DOHH2 (cell line): ENCODE measurements at regions not wholly inside any gene's neighbourhood (a gene's known extent, or its start where the extent isn't known, plus 50 kb on each side); places are given as distances from the start of the nearest gene placed in this dataset.

ENCODE experiments used
- EZH2phosphoT487 ChIP-seq: fragments of 200-600 bp; sonication (generic); IDR thresholded peaks from 2 replicates; pipeline ENCODE4 v1.6.1; 2017; ENCODE audit warnings: borderline replicate concordance, mild to moderate bottlenecking, antibody characterized with exemption, low read length, moderate library complexity, mixed read lengths
- TF ChIP-seq, protein P1 (sequence below): fragments of 200-600 bp; sonication (generic); IDR thresholded peaks from one replicate; pipeline ENCODE4 v1.5.1; 2014; ENCODE audit warnings: antibody characterized with exemption, mild to moderate bottlenecking, low read depth, low read length; ENCODE audit not compliant: poor library complexity, severe bottlenecking

DNA sequence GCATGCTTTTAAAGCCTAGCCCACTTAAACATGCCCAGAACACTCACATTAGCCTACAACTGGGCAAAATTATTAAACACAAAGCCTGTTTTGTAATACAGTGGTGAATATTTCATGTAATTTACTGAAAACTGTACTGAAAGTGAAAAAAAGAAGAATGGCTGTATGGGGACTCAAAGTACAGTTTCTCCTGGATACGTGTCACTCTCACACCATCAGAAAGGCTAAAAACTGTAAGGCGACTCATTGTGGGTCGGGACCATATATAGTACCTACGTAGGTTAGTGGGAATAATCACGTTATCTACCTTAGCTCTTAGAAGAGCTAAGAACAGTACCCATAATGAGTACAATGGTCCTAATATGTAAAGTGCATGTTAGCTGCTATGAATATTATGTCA, 80.2 kb upstream of the SPATA12 start:
- TF ChIP-seq, protein P1, sequence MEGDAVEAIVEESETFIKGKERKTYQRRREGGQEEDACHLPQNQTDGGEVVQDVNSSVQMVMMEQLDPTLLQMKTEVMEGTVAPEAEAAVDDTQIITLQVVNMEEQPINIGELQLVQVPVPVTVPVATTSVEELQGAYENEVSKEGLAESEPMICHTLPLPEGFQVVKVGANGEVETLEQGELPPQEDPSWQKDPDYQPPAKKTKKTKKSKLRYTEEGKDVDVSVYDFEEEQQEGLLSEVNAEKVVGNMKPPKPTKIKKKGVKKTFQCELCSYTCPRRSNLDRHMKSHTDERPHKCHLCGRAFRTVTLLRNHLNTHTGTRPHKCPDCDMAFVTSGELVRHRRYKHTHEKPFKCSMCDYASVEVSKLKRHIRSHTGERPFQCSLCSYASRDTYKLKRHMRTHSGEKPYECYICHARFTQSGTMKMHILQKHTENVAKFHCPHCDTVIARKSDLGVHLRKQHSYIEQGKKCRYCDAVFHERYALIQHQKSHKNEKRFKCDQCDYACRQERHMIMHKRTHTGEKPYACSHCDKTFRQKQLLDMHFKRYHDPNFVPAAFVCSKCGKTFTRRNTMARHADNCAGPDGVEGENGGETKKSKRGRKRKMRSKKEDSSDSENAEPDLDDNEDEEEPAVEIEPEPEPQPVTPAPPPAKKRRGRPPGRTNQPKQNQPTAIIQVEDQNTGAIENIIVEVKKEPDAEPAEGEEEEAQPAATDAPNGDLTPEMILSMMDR = no peak
- TF ChIP-seq EZH2phosphoT487 = no peak
